Stomach (tissue), 8 donors: ENCODE measurements at regions not wholly inside any gene's neighbourhood (a gene's known extent, or its start where the extent isn't known, plus 50 kb on each side); places are given as distances from the start of the nearest gene placed in this dataset.

Experiments
- DNase-seq, 2 donors: peaks; one replicate each; pipeline versions ENCODE4 v3.0.0 to v3.0.0-alpha.2; 2013 to 2019
- H3K27ac ChIP-seq, 5 donors: fragments of 200-600 bp in 4 of 5; sonication (generic) in 4 of 5; one replicate each; pipeline ENCODE4 v1.5.1; 2013 to 2019; ENCODE audit warnings: mild to moderate bottlenecking in 1 of 5, moderate library complexity in 1 of 5
- H3K27me3 ChIP-seq, 3 donors: fragments of 200-600 bp; sonication (generic); one replicate each; pipeline ENCODE4 v1.5.1; 2017 to 2019; ENCODE audit warnings: mixed run types in 1 of 3
- H3K36me3 ChIP-seq, 4 donors: fragments of 200-600 bp; sonication (generic); 1 replicate in 3 of 4; 2 replicates in 1 of 4; pipeline ENCODE4 v1.5.1; 2016 to 2019
- H3K4me1 ChIP-seq, 4 donors: fragments of 200-600 bp; sonication (generic); one replicate each; pipeline ENCODE4 v1.5.1; 2016 to 2019
- H3K4me3 ChIP-seq, 4 donors: fragments of 200-600 bp; sonication (generic) in 3 of 4; one replicate each; pipeline ENCODE4 v1.5.1; 2016 to 2019; ENCODE audit warnings: mild to moderate bottlenecking in 1 of 4
- H3K9me3 ChIP-seq, 4 donors: fragments of 200-600 bp; sonication (generic); one replicate each; pipeline ENCODE4 v1.5.1; 2016 to 2019
- EP300 ChIP-seq: sonication (generic); formaldehyde crosslinking; IDR thresholded peaks from one replicate; pipeline ENCODE4 v1.6.1; 2017; ENCODE audit warnings: antibody characterized with exemption
- POLR2A ChIP-seq, 4 donors: fragments of 450-650 bp; IDR thresholded peaks; one replicate each; pipeline ENCODE4 v1.6.1; 2016; ENCODE audit warnings: antibody characterized with exemption in 4 of 4, control low read depth in 2 of 4, mild to moderate bottlenecking in 1 of 4, moderate library complexity in 1 of 4
- POLR2AphosphoS5 ChIP-seq, 3 donors: sonication (generic); formaldehyde crosslinking; IDR thresholded peaks; one replicate each; pipeline ENCODE4 v1.6.1; 2016; ENCODE audit warnings: antibody characterized with exemption in 3 of 3
- WGBS, 5 donors: extraction: QIAGEN DNeasy Blood & Tissue Kit in 3 of 5; methylation state at CpG; one replicate each; pipeline versions ENCODE4 v1.1.5 to v1.1.7; 2013 to 2018; 5-methylcytosine and 5-hydroxymethylcytosine counted together
- intact Hi-C: fragments of 100-400 bp; cut with DNase I; formaldehyde crosslinking; loops from one replicate; pipeline ENCODE4 v1.15.1; 2023; ENCODE audit warnings: low total_unique reads
- TF ChIP-seq, protein P1 (sequence below), 7 experiments: fragments of 450-650 bp in 4 of 7; fragments of 200-600 bp in 3 of 7; sonication (generic) in 3 of 7; IDR thresholded peaks; one replicate each; pipeline ENCODE4 v1.5.1; 2016 to 2019; ENCODE audit warnings: antibody characterized with exemption in 7 of 7, control low read depth in 2 of 7, mild to moderate bottlenecking in 1 of 7
- donor health status: healthy with polysubstance abuse.
- donor health status: Bipolar disorder and iron deficiency.
- donor health status: healthy.

DNA sequence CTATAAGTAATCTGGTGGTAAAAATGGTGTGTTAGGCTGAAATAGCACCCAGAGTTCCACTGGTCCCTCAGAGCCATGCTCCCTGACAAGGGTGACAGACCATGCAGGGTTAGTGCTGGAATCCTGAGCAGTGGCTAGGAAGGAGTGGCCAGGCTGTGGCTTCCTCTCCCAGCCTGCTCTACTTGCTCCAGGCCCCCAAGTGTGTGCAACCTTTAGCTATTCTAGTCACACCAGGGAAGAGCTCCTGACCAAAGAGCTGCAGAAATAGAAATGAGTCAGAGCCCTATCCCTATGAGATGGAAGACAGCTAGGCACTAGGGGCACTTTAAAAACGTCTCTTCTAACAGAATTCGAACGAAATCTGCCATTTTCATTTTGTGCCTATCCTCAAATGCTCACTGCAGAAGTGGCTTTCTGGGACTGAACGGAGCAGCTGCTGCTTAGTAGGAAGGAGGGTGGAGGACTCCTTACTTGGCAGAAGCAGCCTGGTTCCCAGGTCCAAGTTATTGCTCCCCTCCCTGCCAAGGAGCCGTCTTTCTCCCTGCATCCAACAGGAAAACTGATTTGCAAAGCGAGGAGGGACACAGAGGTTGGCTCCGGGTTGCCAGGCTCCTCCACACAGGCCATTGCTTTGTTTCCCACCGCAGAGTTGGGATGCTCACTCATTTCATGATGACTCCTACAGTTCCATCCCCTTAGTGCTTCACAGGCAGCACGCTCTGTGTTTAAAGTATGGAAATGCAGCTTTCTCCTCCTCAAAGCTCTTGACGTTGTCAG lies 754.5 kb downstream of the C6orf118 start:
- Histone ChIP-seq H3K27ac (no peak overlapping the region), H3K27me3 (no peaks in the 10 kb centered on the region), H3K4me3 (no peak overlapping the region), H3K9me3 (no peaks in the 10 kb centered on the region), H3K4me1 (no peaks in the 10 kb centered on the region), H3K36me3 (no peaks in the 10 kb centered on the region)
- 66 to 76% (median 71%) methylated on average over 10 of the region's 10 CpGs for WGBS, 5 donors
- TF ChIP-seq EP300 (no peak), POLR2AphosphoS5 (IDR thresholded peaks at IDR 0.05) (no peak), POLR2A (IDR thresholded peaks at IDR 0.05) (no peak)
- TF ChIP-seq, protein P1, sequence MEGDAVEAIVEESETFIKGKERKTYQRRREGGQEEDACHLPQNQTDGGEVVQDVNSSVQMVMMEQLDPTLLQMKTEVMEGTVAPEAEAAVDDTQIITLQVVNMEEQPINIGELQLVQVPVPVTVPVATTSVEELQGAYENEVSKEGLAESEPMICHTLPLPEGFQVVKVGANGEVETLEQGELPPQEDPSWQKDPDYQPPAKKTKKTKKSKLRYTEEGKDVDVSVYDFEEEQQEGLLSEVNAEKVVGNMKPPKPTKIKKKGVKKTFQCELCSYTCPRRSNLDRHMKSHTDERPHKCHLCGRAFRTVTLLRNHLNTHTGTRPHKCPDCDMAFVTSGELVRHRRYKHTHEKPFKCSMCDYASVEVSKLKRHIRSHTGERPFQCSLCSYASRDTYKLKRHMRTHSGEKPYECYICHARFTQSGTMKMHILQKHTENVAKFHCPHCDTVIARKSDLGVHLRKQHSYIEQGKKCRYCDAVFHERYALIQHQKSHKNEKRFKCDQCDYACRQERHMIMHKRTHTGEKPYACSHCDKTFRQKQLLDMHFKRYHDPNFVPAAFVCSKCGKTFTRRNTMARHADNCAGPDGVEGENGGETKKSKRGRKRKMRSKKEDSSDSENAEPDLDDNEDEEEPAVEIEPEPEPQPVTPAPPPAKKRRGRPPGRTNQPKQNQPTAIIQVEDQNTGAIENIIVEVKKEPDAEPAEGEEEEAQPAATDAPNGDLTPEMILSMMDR (IDR thresholded peaks at IDR 0.05), result no peak
- intact Hi-C loops, result no loop called here
- no peak for DNase-seq

DNA sequence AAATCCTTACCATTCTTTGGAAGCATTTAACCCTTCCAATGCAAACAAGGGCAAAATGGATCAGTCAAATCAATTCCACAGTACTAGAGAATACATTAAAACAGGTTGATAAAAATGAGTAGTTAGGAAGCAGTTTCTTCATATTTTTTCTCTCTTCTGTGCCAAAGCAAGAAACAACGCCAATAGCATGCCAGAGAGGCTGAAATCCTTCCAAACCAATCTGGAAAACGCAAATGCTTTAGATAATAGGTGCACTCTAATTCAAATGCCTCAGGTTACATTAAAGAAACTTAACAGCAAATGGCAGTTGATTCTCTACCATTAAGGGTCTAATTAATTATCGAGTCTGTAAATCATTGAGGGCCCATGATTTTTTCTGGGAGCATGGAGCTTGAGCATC lies 755.2 kb downstream of the C6orf118 start:
- Histone ChIP-seq H3K4me3 (no peak overlapping the region), H3K27me3 (no peaks in the 10 kb centered on the region), H3K27ac (no peak overlapping the region), H3K9me3 (no peaks in the 10 kb centered on the region), H3K4me1 (no peaks in the 10 kb centered on the region), H3K36me3 (no peaks in the 10 kb centered on the region)
- intact Hi-C loops, result no loop called here
- WGBS, 5 donors, result 67 to 72% (median 69%) methylated on average over 3 of the region's 3 CpGs
- no peak for DNase-seq
- TF ChIP-seq, protein P1 (IDR thresholded peaks at IDR 0.05), result no peak
- TF ChIP-seq POLR2A (IDR thresholded peaks at IDR 0.05) (no peak), EP300 (no peak), POLR2AphosphoS5 (IDR thresholded peaks at IDR 0.05) (no peak)

DNA sequence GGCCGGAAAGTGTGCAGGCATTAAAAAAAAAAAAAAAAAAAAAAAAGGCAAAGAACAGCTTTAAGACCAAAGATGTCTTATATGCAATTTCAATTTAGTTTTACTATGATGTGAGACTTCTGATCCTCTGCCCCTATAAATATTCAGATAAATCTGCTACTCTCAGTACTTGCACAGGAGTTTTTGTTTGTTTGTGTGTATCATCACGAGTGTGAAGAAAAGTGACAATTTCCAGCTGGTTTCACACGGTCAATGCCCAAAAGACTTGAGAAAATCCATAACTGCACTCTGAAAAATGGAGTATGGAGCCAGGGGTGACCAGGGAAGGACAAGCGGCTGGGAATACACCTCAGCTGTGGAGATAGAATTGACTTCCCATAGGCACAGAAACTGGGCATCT lies 757.7 kb downstream of the C6orf118 start:
- TF ChIP-seq, protein P1 (IDR thresholded peaks at IDR 0.05), result no peak
- TF ChIP-seq EP300 (no peak), POLR2AphosphoS5 (IDR thresholded peaks at IDR 0.05) (no peak), POLR2A (IDR thresholded peaks at IDR 0.05) (no peak)
- Histone ChIP-seq H3K36me3 (no peaks in the 10 kb centered on the region), H3K27ac (no peak overlapping the region), H3K4me3 (no peak overlapping the region), H3K4me1 (no peaks in the 10 kb centered on the region), H3K9me3 (no peaks in the 10 kb centered on the region), H3K27me3 (no peaks in the 10 kb centered on the region)
- no peak for DNase-seq
- intact Hi-C loops, result no loop called here
- 73 to 89% (median 80%) methylated on average over 4 of the region's 4 CpGs for WGBS, 5 donors

DNA sequence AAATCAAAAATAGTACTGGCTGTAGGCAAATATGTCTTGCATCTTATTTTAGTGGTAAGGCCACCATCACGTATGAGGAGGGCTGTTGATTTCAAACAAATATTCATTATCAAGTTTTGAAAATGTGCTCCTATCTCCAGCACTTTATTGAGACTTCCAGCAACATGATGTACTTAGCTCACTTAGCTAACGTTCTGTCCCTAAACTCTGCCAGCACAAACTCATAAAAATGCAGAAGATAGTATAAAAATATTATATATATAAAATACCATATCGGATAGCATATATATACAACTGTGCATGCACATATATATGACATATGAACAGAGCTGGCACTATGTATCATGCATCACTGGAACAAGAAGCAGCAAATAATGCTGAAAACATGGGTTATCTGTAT lies 762.3 kb downstream of the C6orf118 start:
- intact Hi-C loops, result no loop called here
- no peak for TF ChIP-seq EP300
- TF ChIP-seq POLR2AphosphoS5 (IDR thresholded peaks at IDR 0.05), result no peak
- TF ChIP-seq, protein P1 (IDR thresholded peaks at IDR 0.05), result no peak
- no peak for TF ChIP-seq POLR2A (IDR thresholded peaks at IDR 0.05)
- no peak for DNase-seq
- Histone ChIP-seq H3K27me3 (no peaks in the 10 kb centered on the region), H3K9me3 (no peaks in the 10 kb centered on the region), H3K36me3 (no peaks in the 10 kb centered on the region), H3K4me3 (no peak overlapping the region), H3K4me1 (no peaks in the 10 kb centered on the region), H3K27ac (no peak overlapping the region)
- 66 to 74% (median 73%) methylated on average over 3 of the region's 3 CpGs for WGBS, 5 donors
